ENCODE measurements at regions not wholly inside any gene's neighbourhood (a gene's known extent, or its start where the extent isn't known, plus 50 kb on each side); places are given as distances from the start of the nearest gene placed in this dataset.

GRCh38 chr4:159422626-159423025 is 319.7 kb downstream of the RAPGEF2 start:
- 82 to 92% methylated on average over 1 of the region's 1 CpG for WGBS, 2 donors
- H3K4me3 ChIP-seq = no peak overlapping the region
- no peaks in the 10 kb centered on the region for H3K4me1 ChIP-seq
- TF ChIP-seq POLR2A (IDR thresholded peaks at IDR 0.05) (no peak), EP300 (IDR thresholded peaks at IDR 0.05) (no peak), POLR2AphosphoS5 (IDR thresholded peaks at IDR 0.05) (no peak), CTCF (IDR thresholded peaks at IDR 0.05) (no peak)
- H3K27ac ChIP-seq = no peak overlapping the region
- no peaks in the 10 kb centered on the region for H3K27me3 ChIP-seq
- no peaks in the 10 kb centered on the region for H3K9me3 ChIP-seq
- H3K36me3 ChIP-seq = no peaks in the 10 kb centered on the region
- DNase-seq = no peak
- intact Hi-C loops (cut with DNase I) = no loop called here

GRCh38 chr4:159425737-159426305 is 322.9 kb downstream of the RAPGEF2 start:
- H3K9me3 ChIP-seq = no peaks in the 10 kb centered on the region
- no peak overlapping the region for H3K27ac ChIP-seq
- TF ChIP-seq POLR2A (IDR thresholded peaks at IDR 0.05) (no peak), EP300 (IDR thresholded peaks at IDR 0.05) (no peak), CTCF (IDR thresholded peaks at IDR 0.05) (no peak), POLR2AphosphoS5 (IDR thresholded peaks at IDR 0.05) (no peak)
- intact Hi-C loops (cut with DNase I) = no loop called here
- H3K4me3 ChIP-seq = no peak overlapping the region
- 69 to 88% methylated on average over 4 of the region's 4 CpGs for WGBS, 2 donors
- DNase-seq = no peak
- no peaks in the 10 kb centered on the region for H3K27me3 ChIP-seq
- no peaks in the 10 kb centered on the region for H3K36me3 ChIP-seq
- H3K4me1 ChIP-seq = no peaks in the 10 kb centered on the region

GRCh38 chr4:159428293-159428692 is 325.4 kb downstream of the RAPGEF2 start:
- intact Hi-C loops (cut with DNase I) = no loop called here
- H3K27me3 ChIP-seq = no peaks in the 10 kb centered on the region
- TF ChIP-seq EP300 (IDR thresholded peaks at IDR 0.05) (no peak), CTCF (IDR thresholded peaks at IDR 0.05) (no peak), POLR2AphosphoS5 (IDR thresholded peaks at IDR 0.05) (no peak), POLR2A (IDR thresholded peaks at IDR 0.05) (no peak)
- H3K27ac ChIP-seq = no peak overlapping the region
- WGBS, 2 donors = 94 to 96% methylated on average over 5 of the region's 5 CpGs
- no peaks in the 10 kb centered on the region for H3K36me3 ChIP-seq
- H3K4me3 ChIP-seq = no peak overlapping the region
- H3K4me1 ChIP-seq = no peaks in the 10 kb centered on the region
- H3K9me3 ChIP-seq = no peaks in the 10 kb centered on the region
- no peak for DNase-seq

DNA sequence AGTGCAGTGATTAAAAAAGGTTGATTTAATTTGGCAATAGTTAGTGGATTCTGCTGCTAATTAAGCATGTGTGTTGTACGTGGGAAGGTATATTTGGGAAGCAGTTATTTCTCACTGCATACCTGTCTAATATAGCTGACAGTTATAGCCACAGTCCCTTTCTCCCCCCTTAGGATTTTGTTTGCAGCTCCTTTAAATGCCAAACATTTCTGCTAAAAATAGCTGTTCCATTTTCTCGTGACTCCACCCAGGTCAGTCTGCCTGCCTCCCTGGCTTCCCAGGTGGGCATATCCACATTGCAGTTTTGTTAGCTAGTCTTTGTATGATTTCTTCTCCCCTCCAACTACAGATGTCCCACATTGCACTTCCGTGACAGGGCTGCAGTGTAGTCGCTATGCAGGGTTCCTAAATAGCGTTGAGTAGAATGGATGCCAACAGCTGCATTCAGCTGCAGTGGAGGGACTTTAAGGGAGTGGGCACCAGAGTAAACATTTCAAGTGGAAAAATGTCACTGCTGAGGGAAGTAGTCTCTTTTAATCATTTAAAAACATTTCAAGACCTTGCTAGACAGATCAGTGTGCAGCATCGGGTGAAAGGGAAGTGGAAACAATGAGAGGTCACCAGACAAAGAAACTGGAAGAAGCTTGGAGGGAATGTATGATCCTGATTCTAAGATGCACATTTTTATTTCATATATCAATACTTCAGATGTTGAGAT is 326.3 kb downstream of the RAPGEF2 start:
- intact Hi-C loops (cut with DNase I) = no loop called here
- DNase-seq = no peak
- Histone ChIP-seq H3K27me3 (no peaks in the 10 kb centered on the region), H3K4me3 (no peak overlapping the region), H3K9me3 (no peaks in the 10 kb centered on the region), H3K36me3 (no peaks in the 10 kb centered on the region), H3K27ac (no peak overlapping the region), H3K4me1 (no peaks in the 10 kb centered on the region)
- no peak for TF ChIP-seq EP300 (IDR thresholded peaks at IDR 0.05)
- no peak for TF ChIP-seq POLR2A (IDR thresholded peaks at IDR 0.05)
- 41 to 44% methylated on average over 6 of the region's 6 CpGs for WGBS, 2 donors

- DNase-seq = no peak
- Histone ChIP-seq H3K4me1 (no peaks in the 10 kb centered on the region), H3K9me3 (no peaks in the 10 kb centered on the region), H3K4me3 (no peak overlapping the region), H3K36me3 (no peaks in the 10 kb centered on the region), H3K27me3 (no peaks in the 10 kb centered on the region), H3K27ac (no peak overlapping the region)
- intact Hi-C loops (cut with DNase I) = no loop called here
- WGBS, 2 donors = 39 to 62% methylated on average over 3 of the region's 3 CpGs
- TF ChIP-seq POLR2AphosphoS5 (IDR thresholded peaks at IDR 0.05) (no peak), POLR2A (IDR thresholded peaks at IDR 0.05) (no peak), EP300 (IDR thresholded peaks at IDR 0.05) (no peak), CTCF (IDR thresholded peaks at IDR 0.05) (no peak)
These were observed 326.8 kb downstream of the RAPGEF2 start for GRCh38 chr4:159429693-159430035.

All from sigmoid colon (tissue), 6 donors.